CD4-positive, alpha-beta T cell treated with Interleukin-21 for 1 hour (primary cell): ENCODE measurements at regions not wholly inside any gene's neighbourhood (a gene's known extent, or its start where the extent isn't known, plus 50 kb on each side); places are given as distances from the start of the nearest gene placed in this dataset.

ENCODE experiments used
- DNase-seq: peaks from one replicate; pipeline ENCODE4 v3.0.0-alpha.2; 2020

GRCh38 chr6:168384045-168385036, 56.6 kb upstream of the SMOC2 start:
- DNase-seq = no peak

DNA sequence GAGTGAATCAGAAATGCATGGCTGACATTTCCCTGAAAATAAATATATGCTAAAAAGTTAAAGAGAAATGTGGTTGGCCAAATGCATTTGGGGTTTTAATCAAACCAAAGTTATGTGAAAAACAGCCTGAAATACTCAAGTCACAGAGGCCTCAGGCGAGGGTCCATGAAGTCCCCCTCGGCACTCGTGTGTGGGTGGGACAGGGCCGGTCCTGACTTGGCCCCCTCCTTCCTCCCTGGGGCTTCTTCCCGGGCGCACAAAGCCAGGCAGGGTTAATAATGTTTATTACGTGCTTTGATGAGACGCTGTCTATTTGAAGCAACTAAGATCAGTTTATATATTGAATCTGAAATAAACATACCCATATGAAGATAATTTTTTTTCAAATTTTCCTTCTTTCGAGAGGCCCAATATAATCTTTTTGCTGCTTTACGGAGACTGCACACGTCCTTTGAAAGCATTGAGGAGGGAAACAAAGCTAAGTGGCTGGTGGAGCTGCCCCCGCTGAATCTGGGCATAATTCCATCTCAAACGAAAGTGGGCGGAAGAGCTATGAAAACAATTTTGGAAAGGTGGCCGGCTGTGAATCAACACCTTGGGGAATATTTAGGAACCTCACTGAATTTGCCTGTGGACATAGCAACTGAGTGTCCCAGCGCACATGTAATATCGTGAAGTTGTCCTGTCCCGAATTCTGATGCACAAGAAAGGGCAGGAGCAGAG, 55.8 kb upstream of the SMOC2 start:
- no peak for DNase-seq

GRCh38 chr6:168385858-168386735, 54.9 kb upstream of the SMOC2 start:
- DNase-seq = no peak

GRCh38 chr6:168386973-168387372, 54.0 kb upstream of the SMOC2 start:
- DNase-seq = no peak

DNA sequence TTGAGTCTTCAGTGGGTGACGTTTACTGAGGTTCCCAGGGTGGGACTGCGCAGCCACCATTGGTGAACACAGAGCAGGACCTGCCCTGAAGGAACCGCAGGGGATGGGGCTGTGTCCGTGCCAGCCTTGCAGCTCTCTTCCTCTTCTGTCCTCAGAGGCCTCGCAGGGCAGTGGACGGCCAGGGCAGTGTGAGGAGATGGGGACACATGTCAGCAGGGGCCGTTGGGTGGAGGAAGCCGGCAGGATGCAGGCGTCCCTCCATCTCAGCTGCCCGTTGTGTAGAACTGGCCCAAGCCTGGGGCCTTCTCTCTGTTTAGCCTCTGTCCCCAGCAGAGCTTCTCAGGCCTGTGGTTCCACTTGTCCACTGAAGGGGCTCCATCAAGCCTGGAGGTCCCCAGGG, 53.6 kb upstream of the SMOC2 start:
- DNase-seq = no peak

DNA sequence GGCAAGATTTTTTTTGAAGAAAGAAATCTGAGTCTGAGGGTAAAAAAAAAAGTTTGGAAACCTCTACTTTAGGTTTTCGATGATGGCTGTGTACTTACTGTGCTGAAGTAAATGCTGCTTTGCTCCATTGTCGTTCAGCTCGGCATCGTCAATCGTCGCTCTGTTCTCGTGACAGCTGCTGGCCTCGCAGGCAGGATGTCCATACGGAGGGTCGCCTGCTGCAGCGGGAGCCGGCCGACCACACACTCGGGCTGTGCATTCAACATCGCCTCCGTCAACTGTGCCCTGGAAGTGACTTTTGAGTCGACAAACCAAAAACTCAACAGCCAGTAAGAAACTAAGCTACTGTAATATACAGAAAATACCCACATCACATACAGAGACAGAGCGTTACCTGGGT, 53.1 kb upstream of the SMOC2 start:
- DNase-seq = no peak

DNA sequence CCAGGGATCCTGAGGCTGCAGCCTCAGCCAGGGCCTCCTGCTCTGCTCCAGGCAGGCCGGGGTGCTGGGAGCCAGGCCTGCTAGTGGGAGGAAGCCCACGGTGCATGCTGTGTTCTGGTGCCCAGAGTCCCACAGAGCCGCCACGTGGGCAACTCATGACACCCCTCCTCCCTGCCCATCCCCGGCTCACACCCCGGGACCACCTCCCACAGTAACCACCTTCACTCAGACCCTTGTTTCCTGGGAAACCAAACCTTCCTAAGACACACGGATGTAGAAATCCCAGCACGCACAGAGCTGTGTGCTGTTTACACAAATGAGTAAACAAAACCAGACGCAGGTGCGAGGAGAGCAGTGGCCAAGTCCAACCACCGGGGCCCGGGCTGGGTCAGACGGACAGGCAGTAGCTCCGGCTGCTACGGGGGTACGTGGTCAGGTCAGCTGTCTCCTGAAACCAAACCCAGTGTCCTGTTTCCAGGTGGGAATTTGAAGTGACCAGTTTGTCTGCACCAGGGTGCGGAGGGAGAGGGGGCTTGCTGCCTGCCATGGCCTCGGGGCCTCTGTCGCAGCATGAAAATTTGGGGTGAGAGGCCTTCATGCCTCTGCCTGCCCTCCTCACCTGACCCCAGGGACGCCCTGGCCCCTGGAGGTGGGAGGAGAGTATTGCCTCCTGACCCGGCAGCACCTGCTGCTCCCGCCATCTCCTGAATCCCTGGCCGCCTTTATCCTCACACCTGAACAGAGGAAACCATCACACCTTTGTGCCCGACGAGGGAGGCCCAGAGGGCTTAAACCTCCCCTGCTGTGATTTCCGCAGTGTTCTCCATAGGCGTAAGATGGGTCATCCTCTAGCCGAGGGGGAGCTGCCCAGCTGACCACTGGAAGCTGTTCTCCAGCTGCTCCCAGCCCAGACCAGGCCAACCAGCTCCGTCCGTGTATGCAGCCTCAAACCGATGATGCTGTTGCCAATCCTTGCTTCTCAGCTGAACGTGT, 52.0 kb upstream of the SMOC2 start:
- DNase-seq = no peak

- DNase-seq = no peak
These were observed 50.1 kb upstream of the SMOC2 start for GRCh38 chr6:168390749-168391420.
